ENCODE measurements at regions not wholly inside any gene's neighbourhood (a gene's known extent, or its start where the extent isn't known, plus 50 kb on each side); places are given as distances from the start of the nearest gene placed in this dataset.

GRCh38 chr18:67035026-67035425 is 431.1 kb upstream of the CDH19 start (continued):
- no peak for TF ChIP-seq BACH1 (IDR thresholded peaks at IDR 0.05; ENCODE audit: low read length)
- no peak for TF ChIP-seq TCF12 (IDR thresholded peaks at IDR 0.05; ENCODE audit: low read depth, low read length)
- no peak for TF ChIP-seq TAF1 (IDR thresholded peaks at IDR 0.05; ENCODE audit: low read depth, low read length)
- TF ChIP-seq RXRA (IDR thresholded peaks at IDR 0.05; ENCODE audit: insufficient read depth, low read depth, low read length) = no peak
- no peak for TF ChIP-seq CTCF (IDR thresholded peaks at IDR 0.05; ENCODE audit: control extremely low read depth in 1 of 3, insufficient read depth in 1 of 3, low read depth in 1 of 3, low read length in 3 of 3)
- no peak for TF ChIP-seq KDM1A (IDR thresholded peaks at IDR 0.05; ENCODE audit: borderline replicate concordance, low read length)
- no peak for TF ChIP-seq SRF (IDR thresholded peaks at IDR 0.05; ENCODE audit: low read depth, low read length)
- no peak for TF ChIP-seq RFX5 (IDR thresholded peaks at IDR 0.05; ENCODE audit: borderline replicate concordance, low read depth, low read length)
- TF ChIP-seq, protein P1, sequence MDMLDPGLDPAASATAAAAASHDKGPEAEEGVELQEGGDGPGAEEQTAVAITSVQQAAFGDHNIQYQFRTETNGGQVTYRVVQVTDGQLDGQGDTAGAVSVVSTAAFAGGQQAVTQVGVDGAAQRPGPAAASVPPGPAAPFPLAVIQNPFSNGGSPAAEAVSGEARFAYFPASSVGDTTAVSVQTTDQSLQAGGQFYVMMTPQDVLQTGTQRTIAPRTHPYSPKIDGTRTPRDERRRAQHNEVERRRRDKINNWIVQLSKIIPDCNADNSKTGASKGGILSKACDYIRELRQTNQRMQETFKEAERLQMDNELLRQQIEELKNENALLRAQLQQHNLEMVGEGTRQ (IDR thresholded peaks at IDR 0.05; ENCODE audit: low read length) = no peak
- TF ChIP-seq CTBP2 (IDR thresholded peaks at IDR 0.05; ENCODE audit: borderline replicate concordance, insufficient read depth, insufficient read length, low read length) = no peak
- no peak for TF ChIP-seq ZNF274 (IDR thresholded peaks at IDR 0.05; ENCODE audit: borderline replicate concordance, extremely low read depth, low read length)
- no peak for TF ChIP-seq BRCA1 (IDR thresholded peaks at IDR 0.05; ENCODE audit: low read depth, low read length)
- TF ChIP-seq SUZ12 (IDR thresholded peaks at IDR 0.05; ENCODE audit: low read length) = no peak
- TF ChIP-seq SP2 (IDR thresholded peaks at IDR 0.05; ENCODE audit: low read length) = no peak
- TF ChIP-seq JUND (IDR thresholded peaks at IDR 0.05; ENCODE audit: low read length) = 0 out of 2 replicates have a peak, but pooled peaks have one; percentile 8

All from H1 (cell line).